ENCODE measurements at regions not wholly inside any gene's neighbourhood (a gene's known extent, or its start where the extent isn't known, plus 50 kb on each side); places are given as distances from the start of the nearest gene placed in this dataset.

- no peak for TF ChIP-seq CTCF (IDR thresholded peaks at IDR 0.05)
- TF ChIP-seq POLR2A (IDR thresholded peaks at IDR 0.05), result no peak
Measured at GRCh38 chr7:115674467-115675024, 356.0 kb downstream of the TFEC start.

Measured in esophagus squamous epithelium (tissue), 4 donors.